Nephron progenitor cell (in vitro differentiated cells): ENCODE measurements at regions not wholly inside any gene's neighbourhood (a gene's known extent, or its start where the extent isn't known, plus 50 kb on each side); places are given as distances from the start of the nearest gene placed in this dataset.
A peak's percentile ranks its signal among the peaks of the same experiment; 100 is the strongest.
"Not testable (repeated sequence)": the region's sequence is repeated elsewhere in the genome, so short reads cannot be mapped to it uniquely, and the experiment has no call there.

Experiments used
- DNase-seq: peaks from one replicate; pipeline ENCODE4 v3.0.0; 2021
- H3K27ac Mint-ChIP-seq: 2 replicates; pipeline ENCODE4 v1.8.0; 2021; ENCODE audit warnings: mild to moderate bottlenecking, moderate library complexity, mixed read lengths
- H3K27me3 Mint-ChIP-seq: 2 replicates; pipeline ENCODE4 v1.8.0; 2021; ENCODE audit warnings: mild to moderate bottlenecking, low read depth, mixed read lengths; ENCODE audit not compliant: poor library complexity
- H3K36me3 Mint-ChIP-seq: 2 replicates; pipeline ENCODE4 v1.8.0; 2021; ENCODE audit warnings: low read depth, mixed read lengths
- H3K4me1 Mint-ChIP-seq: 2 replicates; pipeline ENCODE4 v1.8.0; 2021; ENCODE audit warnings: mixed read lengths
- H3K4me3 Mint-ChIP-seq: 2 replicates; pipeline ENCODE4 v1.8.0; 2021; ENCODE audit warnings: mild to moderate bottlenecking, moderate library complexity, mixed read lengths
- H3K9me3 Mint-ChIP-seq: 2 replicates; pipeline ENCODE4 v1.8.0; 2021; ENCODE audit warnings: mild to moderate bottlenecking, moderate library complexity, mixed read lengths
- CTCF ChIP-seq: fragments of 200-600 bp; sonication (generic); IDR thresholded peaks from 2 replicates; pipeline ENCODE4 v1.5.0; 2021; ENCODE audit warnings: antibody characterized with exemption

- DNase-seq, result no peak
- Mint-ChIP-seq H3K9me3 (no peaks in the 10 kb centered on the region), H3K36me3 (no peaks in the 10 kb centered on the region), H3K27me3 (no peaks in the 10 kb centered on the region), H3K4me1 (no peaks in the 10 kb centered on the region), H3K27ac (no peak overlapping the region), H3K4me3 (no peak overlapping the region)
- TF ChIP-seq CTCF, result no peak
These were observed 957.3 kb downstream of the XPNPEP1 start for GRCh38 chr10:108966005-108966404.

DNA sequence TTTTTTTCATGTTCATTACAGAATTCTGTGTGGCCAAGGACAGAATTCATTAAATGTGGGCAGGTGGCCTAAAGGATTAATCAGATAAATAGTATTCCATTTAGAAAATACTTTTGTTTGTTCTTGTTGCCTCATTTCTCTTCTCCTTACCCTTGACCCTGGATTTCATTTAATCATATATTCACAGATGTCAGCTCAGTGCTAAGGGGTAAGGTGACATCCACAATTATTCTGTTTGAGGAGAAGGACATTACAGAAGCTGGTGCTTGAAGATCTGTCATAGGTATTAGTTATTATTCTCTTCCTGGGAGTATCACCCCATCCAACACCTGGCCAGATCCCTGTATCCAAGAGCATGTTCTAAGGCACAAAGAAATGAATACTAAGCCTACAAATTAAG lies 961.1 kb downstream of the XPNPEP1 start:
- DNase-seq, result no peak
- no peak overlapping the region for H3K4me3 Mint-ChIP-seq
- H3K27ac Mint-ChIP-seq, result no peak overlapping the region

GRCh38 chr10:108957681-108958080 lies 965.6 kb downstream of the XPNPEP1 start:
- H3K36me3 Mint-ChIP-seq, result no peaks in the 10 kb centered on the region
- no peak for DNase-seq
- TF ChIP-seq CTCF, result no peak
- H3K27ac Mint-ChIP-seq, result no peak overlapping the region
- no peaks in the 10 kb centered on the region for H3K4me1 Mint-ChIP-seq
- H3K4me3 Mint-ChIP-seq, result no peak overlapping the region
- peaks cover 5% of the 10 kb centered on the region for H3K27me3 Mint-ChIP-seq
- H3K9me3 Mint-ChIP-seq, result peaks cover 16% of the 10 kb centered on the region

More for the DNA sequence above, 961.1 kb downstream of the XPNPEP1 start:
- H3K27me3 Mint-ChIP-seq, result peaks cover 3% of the 10 kb centered on the region
- no peaks in the 10 kb centered on the region for H3K36me3 Mint-ChIP-seq
- no peaks in the 10 kb centered on the region for H3K4me1 Mint-ChIP-seq
- no peaks in the 10 kb centered on the region for H3K9me3 Mint-ChIP-seq
- TF ChIP-seq CTCF, result no peak

- no peak for DNase-seq
- Mint-ChIP-seq H3K4me3 (no peak overlapping the region), H3K27ac (no peak overlapping the region), H3K27me3 (peaks cover 5% of the 10 kb centered on the region), H3K4me1 (no peaks in the 10 kb centered on the region), H3K36me3 (no peaks in the 10 kb centered on the region), H3K9me3 (peaks cover 31% of the 10 kb centered on the region)
- no peak for TF ChIP-seq CTCF
These were observed 967.2 kb downstream of the XPNPEP1 start for GRCh38 chr10:108956149-108956548.

DNA sequence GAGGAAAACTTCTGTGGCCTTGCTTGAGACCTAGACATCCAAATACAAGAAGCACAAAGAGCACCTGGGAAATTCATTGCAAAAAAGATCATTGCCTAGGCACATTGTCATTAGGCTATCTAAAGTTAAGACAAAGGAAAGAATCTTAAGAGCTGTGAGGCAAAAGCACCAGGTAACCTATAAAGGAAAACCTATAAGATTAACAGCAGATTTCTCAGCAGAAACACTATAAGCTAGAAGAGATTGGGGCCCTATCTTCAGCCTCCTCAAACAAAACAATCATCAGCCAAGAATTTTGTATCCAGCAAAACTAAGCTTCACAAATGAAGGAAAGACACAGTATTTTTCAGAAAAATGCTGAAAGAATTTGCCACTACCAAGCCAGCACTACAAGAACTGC lies 1003.3 kb downstream of the XPNPEP1 start:
- not testable (repeated sequence) for H3K4me3 Mint-ChIP-seq, H3K4me1 Mint-ChIP-seq, H3K36me3 Mint-ChIP-seq, H3K27ac Mint-ChIP-seq, DNase-seq
- H3K9me3 Mint-ChIP-seq, result peaks cover 26% of the 10 kb centered on the region
- H3K27me3 Mint-ChIP-seq, result peaks cover 22% of the 10 kb centered on the region

- DNase-seq, result no peak
- peaks cover 1% of the 10 kb centered on the region for H3K9me3 Mint-ChIP-seq
- no peaks in the 10 kb centered on the region for H3K36me3 Mint-ChIP-seq
- TF ChIP-seq CTCF, result no peak
- H3K27ac Mint-ChIP-seq, result no peak overlapping the region
- peaks cover 21% of the 10 kb centered on the region for H3K27me3 Mint-ChIP-seq
- H3K4me1 Mint-ChIP-seq, result peaks cover 9% of the 10 kb centered on the region
- H3K4me3 Mint-ChIP-seq, result peak overlapping the region; percentile 91
These were observed 1010.0 kb downstream of the XPNPEP1 start for GRCh38 chr10:108913300-108913699.
